ENCODE measurements at regions not wholly inside any gene's neighbourhood (a gene's known extent, or its start where the extent isn't known, plus 50 kb on each side); places are given as distances from the start of the nearest gene placed in this dataset.
"Not testable (repeated sequence)": the region's sequence is repeated elsewhere in the genome, so short reads cannot be mapped to it uniquely, and the experiment has no call there.

DNA sequence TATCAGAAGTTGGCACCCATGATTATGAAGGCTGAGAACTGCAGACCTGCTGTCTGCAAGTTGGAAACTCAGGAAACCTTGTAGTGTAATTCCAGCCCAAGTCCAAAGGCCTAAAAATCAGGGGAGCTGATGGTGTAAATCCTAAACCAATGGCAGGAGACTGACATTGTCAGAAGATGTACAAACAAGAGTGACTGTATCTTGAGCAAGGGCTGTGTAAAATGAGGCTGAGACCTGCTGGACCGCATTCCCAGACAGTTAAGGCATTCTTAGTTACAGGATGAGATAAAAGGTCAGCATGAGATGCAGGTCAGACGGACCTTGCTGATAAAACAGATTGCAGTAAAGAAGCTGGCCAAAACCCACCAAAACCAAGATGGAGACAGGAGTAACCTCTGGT, 147.7 kb downstream of the COG6 start:
- DNase-seq = no peak

DNA sequence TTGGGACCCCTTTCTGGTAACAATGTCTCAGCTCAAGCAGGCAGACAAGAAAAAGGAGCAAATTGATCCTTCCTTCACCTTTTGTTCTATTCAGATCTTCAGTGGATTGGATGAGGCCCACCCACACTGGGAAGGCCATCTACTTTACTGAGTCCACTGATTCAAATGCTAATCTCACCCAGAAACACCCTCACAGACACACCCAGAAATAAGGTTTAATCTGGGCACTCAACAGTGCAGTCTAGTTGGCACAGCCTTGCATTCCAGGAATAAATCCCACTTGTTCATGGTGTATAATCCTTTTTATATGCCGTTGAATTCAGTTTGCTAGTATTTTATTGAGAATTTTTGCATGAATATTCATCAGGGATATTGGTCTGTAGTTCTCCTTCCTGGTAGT, 148.4 kb downstream of the COG6 start:
- no peak for DNase-seq

DNA sequence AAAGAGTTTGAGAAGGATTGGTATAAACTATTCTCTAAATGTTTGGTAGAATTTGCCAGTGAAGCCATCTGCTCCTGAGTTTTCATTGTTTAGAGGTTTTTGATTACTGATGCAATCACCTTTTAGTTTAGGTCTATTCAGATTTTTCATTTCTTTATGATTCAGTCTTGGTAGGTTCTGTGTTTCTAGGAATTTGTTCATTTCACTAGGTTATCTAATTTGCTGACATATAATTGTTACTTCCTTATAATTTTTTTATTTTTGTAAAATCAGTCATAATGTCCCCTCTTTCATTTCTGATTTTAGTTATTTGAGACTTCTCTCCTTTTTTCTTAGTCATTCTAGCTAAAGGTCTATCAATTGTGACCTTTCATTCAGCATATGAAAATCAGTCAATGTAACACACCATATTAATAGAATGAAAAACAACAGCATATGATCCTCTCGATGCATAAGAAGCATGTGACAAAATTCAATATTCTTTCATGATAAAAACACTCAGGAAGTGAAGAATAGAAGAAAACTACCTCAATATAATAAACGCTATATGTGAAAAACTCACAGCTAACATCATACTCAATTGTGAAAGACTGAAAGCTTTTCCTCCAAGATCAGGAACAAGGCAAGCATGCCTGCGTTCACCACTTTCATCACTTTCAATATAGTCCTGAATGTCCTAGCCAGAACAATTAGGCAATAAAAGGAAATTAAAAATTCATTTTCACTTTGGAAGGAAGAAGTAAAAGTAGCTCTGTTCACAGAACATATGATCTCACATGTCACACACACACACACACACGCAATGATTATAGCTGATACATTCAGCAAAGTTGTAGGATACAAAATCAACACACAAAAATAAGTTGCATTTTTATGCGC, 149.1 kb downstream of the COG6 start:
- no peak for DNase-seq

DNA sequence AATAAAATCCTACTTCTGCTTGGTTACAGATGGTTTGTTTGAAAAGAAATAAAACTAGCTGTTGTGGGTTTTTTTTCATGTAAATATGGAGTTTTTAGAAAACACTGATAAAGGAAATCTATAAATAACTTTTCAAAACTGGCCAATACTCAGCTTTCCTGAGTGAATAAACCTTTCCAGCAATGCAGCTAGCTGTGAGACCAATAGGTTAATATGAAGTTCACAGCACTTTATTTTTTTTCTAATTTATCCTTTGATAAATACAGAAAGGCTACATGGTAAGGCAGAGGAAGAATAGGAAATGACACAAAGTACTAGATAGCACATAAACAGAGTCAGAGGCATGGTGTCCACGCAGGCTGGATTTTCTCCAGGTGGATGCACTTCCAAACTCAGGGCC, 154.0 kb downstream of the COG6 start:
- no peak for DNase-seq

DNA sequence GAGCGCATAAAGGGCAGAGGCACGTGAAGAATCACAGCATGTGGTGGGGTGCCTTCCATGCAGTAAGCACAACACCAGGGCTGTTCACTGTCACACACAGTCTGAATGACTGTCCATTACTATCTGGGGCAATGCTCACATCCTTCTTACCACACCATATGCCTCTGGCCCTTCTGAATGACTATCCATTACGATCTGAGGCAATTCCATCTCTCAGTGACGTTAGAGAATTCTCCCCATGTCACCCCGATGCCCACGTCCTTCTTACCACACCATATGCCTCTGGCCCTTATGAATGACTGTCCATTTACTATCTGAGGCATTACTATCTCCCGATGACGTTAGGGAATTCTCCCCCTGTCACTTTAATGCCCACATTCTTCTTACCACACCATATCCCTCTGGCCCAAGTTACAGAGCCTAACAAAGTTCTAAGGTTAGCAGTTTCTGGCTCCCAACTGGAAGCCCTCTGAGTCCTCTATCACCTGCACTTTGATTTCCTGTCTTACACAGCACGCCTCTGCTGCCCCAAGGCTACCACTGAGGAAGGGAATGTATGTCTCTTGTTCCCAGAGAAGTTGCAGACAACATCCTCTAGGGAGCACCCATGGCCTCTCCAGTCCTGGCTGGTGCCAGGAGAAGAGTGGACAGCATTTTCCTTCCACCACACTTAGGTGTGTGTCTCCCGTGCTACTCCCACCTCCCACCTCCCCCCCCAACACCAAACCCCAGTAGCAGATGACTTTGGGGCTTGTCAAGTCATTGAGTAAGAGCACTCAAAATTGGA, 154.8 kb downstream of the COG6 start:
- no peak for DNase-seq

DNA sequence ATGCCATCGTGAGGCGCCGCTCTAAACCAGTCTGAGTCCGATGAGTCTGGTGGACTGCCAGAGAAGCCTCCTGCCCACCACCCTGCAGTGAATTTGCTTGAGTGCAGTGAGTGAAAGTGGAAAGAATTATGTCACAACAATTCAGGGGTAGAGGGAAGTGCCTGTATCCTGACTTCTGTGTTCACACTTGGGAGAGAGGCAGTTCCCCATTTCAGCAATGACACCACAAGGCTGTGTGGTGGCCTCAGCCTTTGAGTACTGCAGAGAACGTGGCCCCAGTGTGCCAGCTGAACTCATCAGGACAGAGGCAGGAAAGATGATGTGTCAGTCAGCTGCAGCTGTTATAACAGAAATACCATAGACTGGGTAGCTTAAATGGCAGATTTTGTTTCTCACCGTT, 155.6 kb downstream of the COG6 start:
- no peak for DNase-seq

DNA sequence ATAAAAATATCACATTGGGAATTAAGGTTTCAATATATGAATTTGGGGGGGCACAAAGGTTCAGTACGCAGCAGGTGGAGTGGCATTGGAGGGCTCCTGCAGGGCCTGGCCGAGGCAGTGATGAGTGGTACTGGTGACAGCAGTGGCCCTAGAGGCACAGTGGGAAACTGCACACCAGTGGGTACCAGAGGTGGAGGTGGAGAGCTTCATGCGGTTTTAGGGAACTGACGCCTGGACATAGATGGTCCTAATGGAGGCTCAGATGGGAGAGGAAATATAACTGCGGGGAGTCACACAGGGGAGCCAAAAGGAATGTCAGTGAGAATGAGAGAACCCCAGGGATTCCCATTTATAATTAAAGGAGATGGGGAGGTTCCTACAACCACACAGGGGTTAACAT, 156.2 kb downstream of the COG6 start:
- no peak for DNase-seq

DNA sequence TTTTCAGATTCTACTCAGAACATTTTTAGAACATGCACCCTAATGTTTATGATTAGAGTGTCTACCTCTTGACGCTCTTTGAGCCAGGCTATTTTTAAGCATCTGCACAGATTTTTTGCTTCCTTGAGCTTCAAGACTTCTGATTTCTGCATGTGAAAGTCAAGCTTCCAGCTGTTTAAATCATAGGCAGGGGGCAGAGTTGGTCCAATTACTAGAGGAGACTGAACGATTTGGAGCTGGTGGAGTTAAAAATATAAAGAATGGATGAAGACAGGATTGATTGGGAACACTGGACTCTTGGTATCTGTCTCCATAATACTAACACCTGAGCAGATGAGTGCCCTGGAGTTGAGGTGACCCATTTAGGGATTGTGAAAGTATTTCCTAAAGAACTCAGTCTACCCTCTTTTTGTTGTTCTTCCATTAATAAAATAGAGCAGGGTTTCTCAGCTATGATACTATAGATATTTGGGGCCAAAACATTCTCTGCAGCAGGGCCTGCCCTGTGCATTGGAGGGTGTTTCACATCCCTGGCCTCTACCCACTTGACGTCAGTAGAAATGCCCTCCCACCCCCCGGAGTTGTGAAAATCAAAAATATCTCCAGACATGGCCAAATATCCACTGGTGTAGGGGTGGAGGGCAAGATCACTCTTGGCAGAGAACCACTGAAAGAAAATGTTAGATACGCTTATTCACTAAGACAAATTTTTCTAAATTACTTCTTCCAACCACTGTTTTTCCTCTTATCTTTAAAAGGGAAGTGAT, 160.1 kb downstream of the COG6 start:
- no peak for DNase-seq

DNA sequence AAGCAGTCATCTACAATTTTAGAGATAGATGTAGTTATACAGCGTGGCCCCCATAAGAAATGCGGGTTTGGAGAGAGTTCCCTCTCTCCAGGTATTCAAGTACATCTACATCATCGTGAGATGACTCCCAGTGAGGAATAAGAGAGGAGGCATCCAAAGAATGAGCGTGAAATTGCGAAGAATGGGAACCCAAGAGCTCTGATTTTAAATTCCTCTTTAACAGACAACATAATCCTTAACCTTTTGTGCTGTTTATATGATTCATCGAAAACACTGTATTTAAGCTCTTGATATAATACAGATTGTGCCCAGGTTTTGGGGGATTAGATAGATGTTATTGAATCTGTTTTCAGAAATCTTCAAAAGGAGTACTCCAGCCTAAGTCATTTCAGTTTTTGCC, 161.5 kb downstream of the COG6 start:
- no peak for DNase-seq

DNA sequence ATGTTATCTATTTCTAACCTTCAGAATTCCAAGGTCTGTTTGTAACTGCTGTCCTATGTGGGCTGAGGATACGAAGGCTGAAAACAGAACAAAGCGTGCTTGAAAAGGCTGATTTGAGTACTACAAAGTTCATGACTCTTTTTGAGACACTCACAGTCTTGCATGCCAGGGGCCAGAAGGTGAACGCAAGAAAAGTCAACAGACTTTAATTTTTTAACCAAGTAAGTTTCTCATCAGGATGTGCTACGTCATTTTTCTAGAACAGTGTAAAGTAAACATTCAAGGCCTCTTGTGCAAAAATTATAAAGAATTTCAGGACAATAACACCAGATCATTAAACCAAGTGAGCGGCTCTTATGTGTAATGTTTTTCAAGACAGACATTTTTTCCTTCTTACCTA, 163.5 kb downstream of the COG6 start:
- no peak for DNase-seq

DNA sequence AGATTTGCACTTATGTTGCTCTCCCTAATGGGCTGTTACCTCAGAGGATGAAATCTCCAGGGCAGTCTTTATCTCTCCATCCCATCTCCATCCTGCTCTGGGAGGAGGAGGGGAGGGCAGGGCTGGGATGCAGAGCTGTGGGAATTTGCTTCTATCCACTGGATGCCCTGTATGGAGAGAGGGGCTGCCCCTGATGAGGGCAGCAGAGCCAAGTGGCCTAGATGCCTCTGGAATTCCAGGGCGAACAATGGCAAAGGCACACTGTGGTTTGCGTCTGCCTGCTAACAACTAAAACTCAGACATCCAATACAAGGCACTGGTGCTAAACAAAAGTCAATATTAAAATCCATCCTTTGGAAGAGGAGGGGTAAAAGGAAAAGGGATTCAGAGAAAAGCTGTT, 165.1 kb downstream of the COG6 start:
- no peak for DNase-seq

DNA sequence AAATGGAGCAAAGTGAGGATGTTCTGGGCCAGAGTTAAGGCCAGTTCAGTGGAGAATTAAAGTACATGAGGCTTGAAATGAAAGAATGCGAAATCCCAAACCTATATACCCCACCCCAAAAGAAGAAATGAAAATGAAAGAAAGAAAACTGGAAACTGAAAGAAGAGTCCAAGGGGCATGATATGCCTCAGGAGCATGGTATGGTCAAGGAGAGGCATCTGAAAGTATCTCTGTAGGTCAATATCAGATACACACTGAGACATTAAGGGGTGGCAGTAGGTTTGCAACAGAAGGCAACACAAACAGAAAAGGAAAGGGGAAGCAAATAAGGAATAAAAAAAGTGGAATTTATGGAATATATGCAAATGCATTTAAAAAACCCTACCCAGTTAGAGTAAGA, 166.5 kb downstream of the COG6 start:
- no peak for DNase-seq

DNA sequence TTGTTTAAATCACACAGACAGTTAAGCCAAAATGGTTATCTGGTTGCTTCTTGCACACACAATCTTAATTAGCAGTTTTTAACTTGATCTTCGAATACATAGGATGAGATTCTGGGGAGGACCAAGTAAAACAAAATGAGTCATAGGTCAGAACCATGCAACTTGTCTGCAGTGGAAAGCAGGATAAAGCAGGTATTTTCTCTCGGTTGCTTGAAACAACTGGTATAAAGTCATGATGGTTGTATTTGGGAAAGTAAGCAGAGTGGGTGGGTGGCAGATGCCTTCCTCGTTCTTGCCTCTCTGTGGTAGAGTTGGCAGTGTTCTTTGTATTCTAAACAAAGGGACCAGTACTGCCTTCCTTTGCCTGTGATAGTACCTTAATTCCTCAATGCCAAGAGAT, 167.0 kb downstream of the COG6 start:
- no peak for DNase-seq

DNA sequence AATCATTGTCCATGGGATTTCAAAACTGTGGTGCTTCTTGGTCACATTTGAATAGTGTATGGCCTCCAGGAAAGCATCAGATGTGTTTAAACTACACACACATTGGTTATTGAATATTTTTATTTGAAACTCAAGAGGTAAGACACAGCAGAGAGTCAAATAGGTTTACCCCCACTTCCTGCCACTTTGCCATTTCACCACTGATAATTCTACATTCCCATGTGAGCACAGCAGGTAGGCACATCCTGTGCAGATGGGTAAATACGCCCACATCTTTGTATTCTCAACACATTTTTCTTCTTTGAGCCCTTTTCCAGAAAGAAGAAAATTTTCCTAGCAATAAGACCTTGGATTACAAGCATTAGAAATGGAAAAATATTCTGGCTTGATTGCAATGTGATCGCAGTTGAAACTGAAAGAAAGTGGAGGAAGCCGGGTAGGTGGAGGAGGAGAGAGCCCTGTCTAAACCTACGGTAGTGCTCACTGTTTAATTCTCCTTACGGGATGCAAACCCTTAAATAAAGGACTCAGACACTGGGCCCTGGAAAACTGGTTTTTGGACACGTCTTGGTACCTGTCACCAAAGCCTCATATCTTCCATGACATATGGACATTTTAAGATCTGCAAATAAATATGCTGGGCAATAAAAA, 167.7 kb downstream of the COG6 start:
- no peak for DNase-seq

DNA sequence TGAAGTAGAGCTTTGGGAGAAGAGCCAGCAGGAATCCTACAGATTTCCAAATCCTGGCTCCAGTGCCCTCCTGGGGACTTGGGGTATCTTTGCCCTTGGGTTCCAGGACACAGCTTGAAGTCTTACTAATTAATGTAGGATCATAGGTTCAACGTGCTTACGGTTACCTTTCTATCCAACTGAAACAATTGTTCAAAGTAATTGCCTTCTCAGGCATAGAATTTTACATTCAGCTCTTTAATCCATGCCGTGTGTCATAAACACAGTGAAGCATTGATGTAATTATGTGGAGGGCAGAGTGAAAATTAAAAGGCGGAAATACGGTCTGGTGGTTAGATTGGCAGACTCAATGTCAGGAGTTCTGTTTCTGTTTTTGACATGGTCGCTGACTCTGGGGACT, 170.4 kb downstream of the COG6 start:
- DNase-seq = no peak

DNA sequence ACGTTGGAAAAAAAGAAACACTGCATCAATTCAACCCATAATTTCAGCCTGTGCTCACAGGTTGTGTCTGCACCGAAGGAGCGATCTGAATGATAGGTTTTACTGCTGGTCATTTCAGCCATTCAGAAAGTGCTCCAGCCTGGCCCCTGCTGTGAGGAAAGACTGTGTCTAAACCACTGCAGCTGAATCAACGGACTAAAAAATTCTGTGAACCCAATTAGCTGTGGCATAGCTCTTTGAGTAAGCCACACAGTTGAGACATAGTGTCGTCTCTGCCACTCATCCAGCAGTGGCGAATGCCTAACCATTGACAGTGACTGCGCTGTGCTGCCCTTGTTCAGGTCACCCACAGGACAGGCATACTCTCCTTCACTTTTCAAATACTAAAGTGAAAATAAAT, 179.8 kb downstream of the COG6 start:
- DNase-seq = no peak

DNA sequence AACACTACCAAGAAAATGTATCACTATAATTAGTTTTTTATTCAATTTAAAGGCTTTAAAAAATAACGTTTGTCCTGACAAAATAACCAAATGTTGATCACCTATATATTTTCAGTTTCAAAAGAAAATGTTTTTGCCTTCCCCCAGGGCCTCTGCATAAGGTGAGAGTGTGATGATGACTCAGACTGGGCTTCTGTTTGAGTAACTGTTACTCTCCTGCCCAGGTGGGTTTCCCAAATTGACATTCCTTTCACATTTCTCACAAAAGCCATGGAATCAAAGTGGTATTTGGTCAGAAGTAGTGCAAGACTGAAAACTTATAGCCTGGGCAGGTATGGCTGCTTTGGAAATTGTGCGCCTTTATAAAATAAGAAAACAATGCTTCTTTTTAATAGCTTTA, 180.6 kb downstream of the COG6 start:
- DNase-seq = no peak

DNA sequence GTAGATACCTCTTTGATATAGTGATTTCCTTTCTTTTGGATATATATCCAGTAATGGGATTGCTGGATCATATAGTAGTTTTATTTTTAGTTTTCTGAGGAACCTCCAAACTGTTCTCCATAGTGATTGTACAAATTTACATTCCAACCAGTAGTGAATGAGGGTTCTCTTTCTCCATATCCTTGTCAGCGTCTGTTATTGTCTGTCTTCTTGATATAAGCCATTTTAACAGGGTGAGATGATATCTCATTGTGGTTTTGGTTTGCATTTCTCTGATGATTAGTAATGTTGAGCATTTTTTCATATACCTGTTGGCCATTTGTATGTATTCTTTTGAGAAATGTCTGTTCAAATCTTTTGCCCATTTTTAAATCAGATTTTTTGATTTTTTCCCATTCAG, 182.4 kb downstream of the COG6 start:
- not testable (repeated sequence) for DNase-seq

DNA sequence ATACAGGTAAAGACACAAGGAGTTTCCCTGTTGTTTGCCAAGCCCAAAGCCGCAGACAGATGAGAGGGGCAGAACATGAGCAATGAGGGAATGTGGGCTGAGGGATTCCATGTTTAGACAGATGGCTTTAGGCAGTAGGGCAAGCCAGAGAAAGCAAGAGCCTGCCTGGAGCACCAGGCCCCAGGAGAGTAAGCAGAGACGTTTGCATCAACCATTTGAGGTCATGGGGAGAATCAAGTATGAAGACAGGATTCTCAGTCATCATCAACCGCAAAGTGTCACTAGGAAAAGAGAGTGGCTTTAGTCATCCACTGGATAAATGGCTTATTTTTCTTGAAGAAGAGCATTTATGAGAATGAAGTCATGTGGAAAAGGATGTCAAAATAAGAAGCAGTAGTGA, 184.7 kb downstream of the COG6 start:
- no peak for DNase-seq

DNA sequence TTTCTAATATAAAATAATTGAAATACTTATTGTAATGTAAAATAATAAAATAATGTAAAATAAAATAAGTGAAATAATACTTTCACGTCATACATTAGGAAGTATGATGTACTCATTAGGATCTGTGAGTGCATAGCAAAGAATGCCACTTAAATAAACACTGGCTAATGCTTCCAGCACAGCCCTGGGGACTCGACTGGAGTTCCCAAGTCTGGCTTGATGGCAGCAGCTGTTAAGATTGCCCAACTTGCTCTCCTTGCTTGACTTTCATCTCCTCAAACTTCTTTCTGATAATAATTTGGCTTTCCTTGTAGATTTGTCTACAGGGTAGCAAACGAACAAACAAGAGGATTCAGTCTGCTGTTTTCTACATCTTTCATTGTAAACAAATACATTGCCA, 191.9 kb downstream of the COG6 start:
- DNase-seq = no peak

DNA sequence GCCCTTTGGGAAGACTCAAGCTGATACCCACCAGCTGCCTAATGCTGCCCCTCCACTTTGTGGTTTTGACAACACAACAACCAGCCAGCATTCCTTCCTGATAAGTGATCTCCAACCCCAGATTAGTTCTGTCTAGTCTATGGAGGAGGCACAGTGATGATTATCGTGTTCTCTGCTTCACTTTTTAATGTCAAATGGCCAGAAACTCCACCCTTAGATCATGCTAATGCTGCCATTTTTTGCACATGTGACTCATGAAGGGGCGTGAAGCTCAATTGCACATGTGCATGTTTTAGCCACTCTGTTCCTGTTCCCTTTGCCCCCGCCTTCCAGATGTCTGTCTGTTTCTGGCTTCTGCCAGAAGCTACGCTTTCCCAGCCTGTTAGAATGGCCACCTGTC, 199.8 kb downstream of the COG6 start:
- no peak for DNase-seq

DNA sequence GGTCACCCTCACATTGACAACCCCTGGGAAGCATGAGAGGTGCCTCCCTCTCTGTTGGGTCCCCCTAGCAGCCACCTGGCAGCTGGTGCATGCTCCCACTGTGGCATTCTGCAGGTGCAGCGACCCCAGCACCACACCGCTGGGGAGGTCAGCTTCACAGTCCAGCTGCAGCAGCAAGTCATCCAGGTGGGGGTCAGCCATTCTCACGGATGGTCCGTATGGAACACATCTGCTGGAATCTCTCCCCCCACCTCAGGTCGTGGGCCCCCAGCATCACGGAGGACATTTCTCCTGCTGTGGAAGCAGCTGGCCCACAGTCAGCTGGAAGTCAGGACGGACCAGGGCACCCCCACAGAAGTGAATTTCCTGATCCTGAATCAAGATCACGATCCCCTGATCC, 201.3 kb downstream of the COG6 start:
- DNase-seq = no peak

DNA sequence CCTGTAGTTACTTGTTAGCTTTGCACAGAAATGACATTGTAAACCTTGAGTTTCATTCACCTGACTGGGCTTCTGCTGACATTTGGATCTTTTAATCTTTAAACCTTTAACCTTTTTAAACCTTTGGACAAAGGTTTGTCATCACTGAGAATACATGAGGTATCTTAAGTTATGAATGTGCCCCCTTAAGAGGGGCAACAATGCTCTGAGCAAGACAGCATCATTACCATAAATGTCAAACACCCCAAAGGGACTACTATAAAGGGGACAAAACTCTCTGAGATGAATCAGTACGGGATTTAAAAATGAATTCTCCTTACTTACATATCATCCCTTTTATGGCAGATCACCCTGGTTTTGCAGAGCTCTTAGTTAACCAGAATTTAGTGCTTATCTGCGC, 203.3 kb downstream of the COG6 start:
- no peak for DNase-seq
